ENCODE measurements at regions not wholly inside any gene's neighbourhood (a gene's known extent, or its start where the extent isn't known, plus 50 kb on each side); places are given as distances from the start of the nearest gene placed in this dataset.

- H3K27ac ChIP-seq (ENCODE audit: low read depth, low read length, severe bottlenecking), result no peak overlapping the region
- WGBS, 2 experiments (ENCODE audit: insufficient coverage in 2 of 2), result 88 to 93% methylated on average over 4 to 5 of the region's 5 CpGs
- peaks cover 15% of the 10 kb centered on the region for H3K9me3 ChIP-seq (ENCODE audit: control insufficient read depth, low read length)
- no peaks in the 10 kb centered on the region for H3K4me1 ChIP-seq (ENCODE audit: control insufficient read depth, insufficient read depth, low read length, poor library complexity, severe bottlenecking)
- no peaks in the 10 kb centered on the region for H3K36me3 ChIP-seq (ENCODE audit: control insufficient read depth, insufficient read depth, low read length)
- H3K4me3 ChIP-seq (ENCODE audit: extremely low read depth, insufficient read depth, low read length, poor library complexity, severe bottlenecking), result no peak overlapping the region
These were observed 213.7 kb upstream of the HABP2 start for GRCh38 chr10:113339121-113339520.

- no peak overlapping the region for H3K27ac ChIP-seq (ENCODE audit: low read depth, low read length, severe bottlenecking)
- WGBS, 2 experiments (ENCODE audit: insufficient coverage in 2 of 2), result 85 to 88% methylated on average over 2 to 3 of the region's 5 CpGs
- H3K4me1 ChIP-seq (ENCODE audit: control insufficient read depth, insufficient read depth, low read length, poor library complexity, severe bottlenecking), result no peaks in the 10 kb centered on the region
- peaks cover 6% of the 10 kb centered on the region for H3K9me3 ChIP-seq (ENCODE audit: control insufficient read depth, low read length)
- no peaks in the 10 kb centered on the region for H3K36me3 ChIP-seq (ENCODE audit: control insufficient read depth, insufficient read depth, low read length)
- H3K4me3 ChIP-seq (ENCODE audit: extremely low read depth, insufficient read depth, low read length, poor library complexity, severe bottlenecking), result no peak overlapping the region
These were observed 212.6 kb upstream of the HABP2 start for GRCh38 chr10:113340282-113340681.

GRCh38 chr10:113341138-113341537 lies 211.7 kb upstream of the HABP2 start:
- no CpG with 5 or more reads among the region's 2 CpGs for WGBS, 2 experiments (ENCODE audit: insufficient coverage in 2 of 2)
- H3K9me3 ChIP-seq (ENCODE audit: control insufficient read depth, low read length), result peaks cover 6% of the 10 kb centered on the region
- no peaks in the 10 kb centered on the region for H3K4me1 ChIP-seq (ENCODE audit: control insufficient read depth, insufficient read depth, low read length, poor library complexity, severe bottlenecking)
- no peak overlapping the region for H3K27ac ChIP-seq (ENCODE audit: low read depth, low read length, severe bottlenecking)
- H3K36me3 ChIP-seq (ENCODE audit: control insufficient read depth, insufficient read depth, low read length), result no peaks in the 10 kb centered on the region
- H3K4me3 ChIP-seq (ENCODE audit: extremely low read depth, insufficient read depth, low read length, poor library complexity, severe bottlenecking), result no peak overlapping the region

- Histone ChIP-seq H3K27ac (ENCODE audit: low read depth, low read length, severe bottlenecking) (no peak overlapping the region), H3K9me3 (ENCODE audit: control insufficient read depth, low read length) (peaks cover 4% of the 10 kb centered on the region), H3K36me3 (ENCODE audit: control insufficient read depth, insufficient read depth, low read length) (no peaks in the 10 kb centered on the region), H3K4me1 (ENCODE audit: control insufficient read depth, insufficient read depth, low read length, poor library complexity, severe bottlenecking) (no peaks in the 10 kb centered on the region), H3K4me3 (ENCODE audit: extremely low read depth, insufficient read depth, low read length, poor library complexity, severe bottlenecking) (no peak overlapping the region)
- 60 to 94% methylated on average over 1 to 2 of the region's 7 CpGs for WGBS, 2 experiments (ENCODE audit: insufficient coverage in 2 of 2)
These were observed 206.8 kb upstream of the HABP2 start for GRCh38 chr10:113345826-113346624.

GRCh38 chr10:113347508-113347907 lies 205.3 kb upstream of the HABP2 start:
- 80 to 83% methylated on average over 2 of the region's 4 CpGs for WGBS, 2 experiments (ENCODE audit: insufficient coverage in 2 of 2)
- Histone ChIP-seq H3K27ac (ENCODE audit: low read depth, low read length, severe bottlenecking) (no peak overlapping the region), H3K4me3 (ENCODE audit: extremely low read depth, insufficient read depth, low read length, poor library complexity, severe bottlenecking) (no peak overlapping the region), H3K36me3 (ENCODE audit: control insufficient read depth, insufficient read depth, low read length) (no peaks in the 10 kb centered on the region), H3K9me3 (ENCODE audit: control insufficient read depth, low read length) (no peaks in the 10 kb centered on the region), H3K4me1 (ENCODE audit: control insufficient read depth, insufficient read depth, low read length, poor library complexity, severe bottlenecking) (no peaks in the 10 kb centered on the region)

GRCh38 chr10:113348694-113349093 lies 204.2 kb upstream of the HABP2 start:
- 93 to 94% methylated on average over 6 to 7 of the region's 7 CpGs for WGBS, 2 experiments (ENCODE audit: insufficient coverage in 2 of 2)
- Histone ChIP-seq H3K27ac (ENCODE audit: low read depth, low read length, severe bottlenecking) (no peak overlapping the region), H3K4me1 (ENCODE audit: control insufficient read depth, insufficient read depth, low read length, poor library complexity, severe bottlenecking) (no peaks in the 10 kb centered on the region), H3K4me3 (ENCODE audit: extremely low read depth, insufficient read depth, low read length, poor library complexity, severe bottlenecking) (no peak overlapping the region), H3K9me3 (ENCODE audit: control insufficient read depth, low read length) (no peaks in the 10 kb centered on the region), H3K36me3 (ENCODE audit: control insufficient read depth, insufficient read depth, low read length) (no peaks in the 10 kb centered on the region)

- no peaks in the 10 kb centered on the region for H3K36me3 ChIP-seq (ENCODE audit: control insufficient read depth, insufficient read depth, low read length)
- H3K27ac ChIP-seq (ENCODE audit: low read depth, low read length, severe bottlenecking), result no peak overlapping the region
- H3K9me3 ChIP-seq (ENCODE audit: control insufficient read depth, low read length), result no peaks in the 10 kb centered on the region
- WGBS, 2 experiments (ENCODE audit: insufficient coverage in 2 of 2), result 73 to 75% methylated on average over 3 of the region's 11 CpGs
- no peak overlapping the region for H3K4me3 ChIP-seq (ENCODE audit: extremely low read depth, insufficient read depth, low read length, poor library complexity, severe bottlenecking)
- no peaks in the 10 kb centered on the region for H3K4me1 ChIP-seq (ENCODE audit: control insufficient read depth, insufficient read depth, low read length, poor library complexity, severe bottlenecking)
These were observed 202.4 kb upstream of the HABP2 start for GRCh38 chr10:113350311-113351040.

- peaks cover 3% of the 10 kb centered on the region for H3K4me1 ChIP-seq (ENCODE audit: control insufficient read depth, insufficient read depth, low read length, poor library complexity, severe bottlenecking)
- no peaks in the 10 kb centered on the region for H3K9me3 ChIP-seq (ENCODE audit: control insufficient read depth, low read length)
- 100% methylated on average over 1 of the region's 3 CpGs; no CpG with 5 or more reads in 1 of the 2 experiments for WGBS, 2 experiments (ENCODE audit: insufficient coverage in 2 of 2)
- no peaks in the 10 kb centered on the region for H3K36me3 ChIP-seq (ENCODE audit: control insufficient read depth, insufficient read depth, low read length)
- no peak overlapping the region for H3K27ac ChIP-seq (ENCODE audit: low read depth, low read length, severe bottlenecking)
- H3K4me3 ChIP-seq (ENCODE audit: extremely low read depth, insufficient read depth, low read length, poor library complexity, severe bottlenecking), result no peak overlapping the region
These were observed 198.1 kb upstream of the HABP2 start for GRCh38 chr10:113354711-113355110.

GRCh38 chr10:113356794-113357680 lies 195.8 kb upstream of the HABP2 start:
- Histone ChIP-seq H3K9me3 (ENCODE audit: control insufficient read depth, low read length) (no peaks in the 10 kb centered on the region), H3K4me3 (ENCODE audit: extremely low read depth, insufficient read depth, low read length, poor library complexity, severe bottlenecking) (no peak overlapping the region), H3K4me1 (ENCODE audit: control insufficient read depth, insufficient read depth, low read length, poor library complexity, severe bottlenecking) (peaks cover 3% of the 10 kb centered on the region), H3K27ac (ENCODE audit: low read depth, low read length, severe bottlenecking) (no peak overlapping the region), H3K36me3 (ENCODE audit: control insufficient read depth, insufficient read depth, low read length) (no peaks in the 10 kb centered on the region)
- WGBS, 2 experiments (ENCODE audit: insufficient coverage in 2 of 2), result 76 to 81% methylated on average over 4 to 5 of the region's 5 CpGs

- 86 to 93% methylated on average over 16 to 18 of the region's 18 CpGs for WGBS, 2 experiments (ENCODE audit: insufficient coverage in 2 of 2)
- Histone ChIP-seq H3K27ac (ENCODE audit: low read depth, low read length, severe bottlenecking) (peak overlapping the region; percentile 3), H3K4me3 (ENCODE audit: extremely low read depth, insufficient read depth, low read length, poor library complexity, severe bottlenecking) (no peak overlapping the region), H3K4me1 (ENCODE audit: control insufficient read depth, insufficient read depth, low read length, poor library complexity, severe bottlenecking) (peaks cover 3% of the 10 kb centered on the region), H3K36me3 (ENCODE audit: control insufficient read depth, insufficient read depth, low read length) (no peaks in the 10 kb centered on the region), H3K9me3 (ENCODE audit: control insufficient read depth, low read length) (no peaks in the 10 kb centered on the region)
These were observed 195.1 kb upstream of the HABP2 start for GRCh38 chr10:113357681-113358300.
